Lung (tissue), 11 donors: ENCODE measurements at regions not wholly inside any gene's neighbourhood (a gene's known extent, or its start where the extent isn't known, plus 50 kb on each side); places are given as distances from the start of the nearest gene placed in this dataset.

Experiments
- ATAC-seq: fragments of 200-7000 bp; cut with Tn5 transposase; one replicate; pipeline ENCODE4 v1.9.1; 2020; ENCODE audit warnings: moderate number of reproducible peaks; ENCODE audit not compliant: insufficient read depth, low FRiP score
- DNase-seq, 3 donors: peaks; one replicate each; pipeline ENCODE4 v3.0.0-alpha.2; 2013 to 2017
- H3K27ac ChIP-seq, 2 donors: one replicate each; pipeline ENCODE4 v1.5.1; 2013; ENCODE audit warnings: mild to moderate bottlenecking in 2 of 2, moderate library complexity in 2 of 2, control low read depth in 1 of 2, inconsistent platforms in 1 of 2, low read depth in 1 of 2, low read length in 1 of 2
- H3K27me3 ChIP-seq, 3 donors: one replicate each; pipeline ENCODE4 v1.5.1; 2013; ENCODE audit warnings: low read length in 2 of 3; ENCODE audit not compliant: control insufficient read depth in 3 of 3, insufficient read depth in 3 of 3
- H3K36me3 ChIP-seq, 4 donors: one replicate each; pipeline ENCODE4 v1.5.1; 2013; ENCODE audit warnings: low read length in 4 of 4, mild to moderate bottlenecking in 1 of 4, moderate library complexity in 1 of 4; ENCODE audit not compliant: control insufficient read depth in 4 of 4, insufficient read depth in 4 of 4
- H3K4me1 ChIP-seq, 5 donors: one replicate each; pipeline ENCODE4 v1.5.1; 2013; ENCODE audit warnings: low read length in 5 of 5, mild to moderate bottlenecking in 2 of 5, moderate library complexity in 1 of 5; ENCODE audit not compliant: control insufficient read depth in 5 of 5, insufficient read depth in 5 of 5
- H3K4me3 ChIP-seq: one replicate; pipeline ENCODE4 v1.5.1; 2013; ENCODE audit warnings: mild to moderate bottlenecking, control low read depth, moderate library complexity
- H3K9ac ChIP-seq, 2 donors: one replicate each; pipeline ENCODE4 v1.5.1; 2013; ENCODE audit warnings: low read length in 2 of 2, control low read depth in 1 of 2; ENCODE audit not compliant: insufficient read depth in 1 of 2
- H3K9me3 ChIP-seq, 4 donors: one replicate each; pipeline ENCODE4 v1.5.1; 2013; ENCODE audit warnings: low read length in 3 of 4, mild to moderate bottlenecking in 1 of 4, moderate library complexity in 1 of 4; ENCODE audit not compliant: control insufficient read depth in 4 of 4, insufficient read depth in 3 of 4
- WGBS, 2 donors: extraction: QIAGEN DNeasy Blood & Tissue Kit; methylation state at CpG; one replicate each; pipeline ENCODE4 v1.1.7; 2013; 5-methylcytosine and 5-hydroxymethylcytosine counted together
- TF ChIP-seq, protein P1 (sequence below): IDR thresholded peaks from 2 replicates; pipeline ENCODE4 v1.5.1; 2012; ENCODE audit warnings: mild to moderate bottlenecking; ENCODE audit errors: control extremely low read depth, extremely low read depth
- donor health status: control.
- donor health status: control.
- donor health status: Bipolar disorder and iron deficiency.
- donor health status: healthy.
- donor health status: DM: yes; HTN: yes; CAD: no.

DNA sequence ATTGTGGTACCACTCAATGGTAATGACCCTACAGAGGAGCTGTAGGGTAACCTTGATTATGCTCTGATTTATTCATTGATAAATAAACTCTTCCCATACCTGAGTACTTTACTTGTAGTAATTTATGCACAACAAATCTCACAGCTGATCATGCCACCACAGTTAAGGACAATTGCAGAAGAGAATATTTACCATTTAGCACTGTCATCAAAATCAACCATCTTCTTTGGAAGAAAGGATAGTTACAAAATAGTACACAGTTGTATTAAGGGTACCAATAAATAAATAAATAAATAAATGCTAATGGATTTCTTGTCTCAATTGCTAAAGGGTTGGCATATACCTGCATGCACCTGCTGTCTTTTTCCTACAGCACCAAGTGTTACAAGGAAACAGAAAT lies 97.6 kb upstream of the PDE1C start:
- Histone ChIP-seq H3K9ac (no peak overlapping the region), H3K27ac (no peak overlapping the region), H3K36me3 (no peaks in the 10 kb centered on the region), H3K4me3 (no peak overlapping the region), H3K9me3 (no peaks in the 10 kb centered on the region), H3K27me3 (no peaks in the 10 kb centered on the region), H3K4me1 (peaks cover 0 to 4% (median 0%) of the 10 kb centered on the region in 5 donors)
- DNase-seq (no peak), ATAC-seq (no peak)
- TF ChIP-seq, protein P1, sequence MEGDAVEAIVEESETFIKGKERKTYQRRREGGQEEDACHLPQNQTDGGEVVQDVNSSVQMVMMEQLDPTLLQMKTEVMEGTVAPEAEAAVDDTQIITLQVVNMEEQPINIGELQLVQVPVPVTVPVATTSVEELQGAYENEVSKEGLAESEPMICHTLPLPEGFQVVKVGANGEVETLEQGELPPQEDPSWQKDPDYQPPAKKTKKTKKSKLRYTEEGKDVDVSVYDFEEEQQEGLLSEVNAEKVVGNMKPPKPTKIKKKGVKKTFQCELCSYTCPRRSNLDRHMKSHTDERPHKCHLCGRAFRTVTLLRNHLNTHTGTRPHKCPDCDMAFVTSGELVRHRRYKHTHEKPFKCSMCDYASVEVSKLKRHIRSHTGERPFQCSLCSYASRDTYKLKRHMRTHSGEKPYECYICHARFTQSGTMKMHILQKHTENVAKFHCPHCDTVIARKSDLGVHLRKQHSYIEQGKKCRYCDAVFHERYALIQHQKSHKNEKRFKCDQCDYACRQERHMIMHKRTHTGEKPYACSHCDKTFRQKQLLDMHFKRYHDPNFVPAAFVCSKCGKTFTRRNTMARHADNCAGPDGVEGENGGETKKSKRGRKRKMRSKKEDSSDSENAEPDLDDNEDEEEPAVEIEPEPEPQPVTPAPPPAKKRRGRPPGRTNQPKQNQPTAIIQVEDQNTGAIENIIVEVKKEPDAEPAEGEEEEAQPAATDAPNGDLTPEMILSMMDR = no peak

DNA sequence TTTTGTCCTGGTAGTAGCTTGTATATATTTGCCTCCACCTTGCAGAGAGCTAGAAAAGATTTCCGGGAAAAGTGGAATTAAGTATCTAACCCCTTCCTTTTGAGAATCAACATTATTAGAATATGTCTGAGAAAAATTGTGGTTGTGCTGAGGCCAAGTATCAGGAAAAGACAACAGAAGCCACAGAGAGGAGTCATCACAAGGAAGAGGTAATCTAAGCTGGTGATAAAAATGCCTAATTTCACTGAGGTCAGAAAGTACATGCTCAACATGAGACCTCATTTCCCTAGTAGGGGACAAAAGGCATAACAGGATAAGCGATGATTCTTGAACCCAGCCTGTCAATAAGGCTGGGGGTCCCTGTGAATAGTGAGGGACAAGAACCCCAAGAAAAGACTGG lies 97.0 kb upstream of the PDE1C start:
- ATAC-seq = no peak
- WGBS, 2 donors = 93 to 95% methylated on average over 2 of the region's 2 CpGs

DNA sequence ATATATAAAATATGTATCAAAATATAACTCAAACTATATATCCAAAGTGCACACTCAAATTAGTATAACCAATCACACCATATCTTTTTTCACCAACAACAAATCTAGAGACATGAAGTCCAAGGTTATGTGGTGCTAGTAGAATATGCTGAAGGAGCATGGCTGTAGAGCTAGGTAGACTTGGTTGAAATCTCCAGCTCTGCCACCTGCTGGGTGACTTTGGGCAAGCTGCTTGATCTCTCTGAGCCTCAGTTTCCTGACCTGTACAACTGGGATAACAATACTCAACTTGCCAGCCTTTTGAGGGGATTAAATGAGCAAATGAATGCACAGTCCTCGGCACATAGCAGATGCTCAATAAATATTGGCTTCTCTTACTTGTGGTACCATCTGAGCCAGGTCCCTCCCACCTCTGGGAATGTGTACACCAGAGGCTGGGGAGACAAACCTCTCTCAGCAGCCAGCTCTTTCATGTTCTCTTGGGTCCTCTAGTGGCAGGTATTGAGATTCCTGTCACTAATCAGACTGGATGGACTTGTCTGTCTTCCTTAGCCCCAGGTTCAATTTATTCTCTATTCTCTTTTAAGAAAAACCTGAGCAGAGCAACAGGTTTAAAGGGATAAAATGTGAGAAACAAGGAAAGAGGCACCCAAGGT lies 94.3 kb upstream of the PDE1C start:
- Histone ChIP-seq H3K27ac (peak overlapping the region in 1 of 2 donors; percentile 76), H3K36me3 (no peaks in the 10 kb centered on the region), H3K4me3 (no peak overlapping the region), H3K27me3 (no peaks in the 10 kb centered on the region), H3K9ac (no peak overlapping the region), H3K9me3 (no peaks in the 10 kb centered on the region), H3K4me1 (peaks cover 0 to 16% (median 0%) of the 10 kb centered on the region in 5 donors)
- DNase-seq (peak in 1 of 3 donors; percentile 24), ATAC-seq (no peak)
- TF ChIP-seq, protein P1 = no peak
- WGBS, 2 donors = 62 to 88% methylated on average over 1 of the region's 1 CpG

More for the DNA sequence above, 97.0 kb upstream of the PDE1C start:
- Histone ChIP-seq H3K9me3 (no peaks in the 10 kb centered on the region), H3K9ac (no peak overlapping the region), H3K27me3 (no peaks in the 10 kb centered on the region), H3K4me3 (no peak overlapping the region), H3K4me1 (peaks cover 0 to 9% (median 0%) of the 10 kb centered on the region in 5 donors), H3K36me3 (no peaks in the 10 kb centered on the region), H3K27ac (no peak overlapping the region)
- TF ChIP-seq, protein P1 = no peak
- DNase-seq = no peak

DNA sequence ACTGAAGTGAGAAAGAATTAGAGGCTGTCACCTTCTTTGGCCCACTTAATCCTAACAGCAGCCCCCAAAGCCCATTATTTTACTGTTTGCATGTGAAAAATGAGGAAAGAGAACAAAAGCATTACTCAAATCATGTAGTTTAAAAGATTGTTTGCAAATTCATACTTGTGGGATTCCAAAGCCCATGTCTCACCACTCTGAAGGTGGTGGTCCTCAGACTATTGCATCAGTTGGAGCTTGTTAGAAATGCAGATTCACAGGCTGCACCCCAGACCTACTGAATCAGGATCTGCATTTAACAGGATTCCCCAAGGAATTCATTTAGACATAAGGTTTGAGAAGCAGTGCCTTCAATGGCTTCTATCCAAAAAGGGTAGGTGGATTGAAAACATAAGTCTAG lies 93.7 kb upstream of the PDE1C start:
- Histone ChIP-seq H3K36me3 (no peaks in the 10 kb centered on the region), H3K27ac (peak overlapping the region in 1 of 2 donors; percentile 76), H3K4me3 (no peak overlapping the region), H3K9me3 (no peaks in the 10 kb centered on the region), H3K4me1 (peaks cover 0 to 16% (median 0%) of the 10 kb centered on the region in 5 donors), H3K27me3 (no peaks in the 10 kb centered on the region), H3K9ac (no peak overlapping the region)
- DNase-seq = no peak
- no peak for ATAC-seq
- TF ChIP-seq, protein P1 = no peak
